HEK293 (cell line): ENCODE measurements at regions not wholly inside any gene's neighbourhood (a gene's known extent, or its start where the extent isn't known, plus 50 kb on each side); places are given as distances from the start of the nearest gene placed in this dataset.

ENCODE experiments used
- GLIS1 ChIP-seq: fragments of 450-650 bp; formaldehyde crosslinking; IDR thresholded peaks from 2 replicates; pipeline ENCODE4 v1.5.1; 2016; ENCODE audit warnings: missing biosample characterization, missing genetic modification characterization
- ZBTB1 ChIP-seq: fragments of 450-650 bp; formaldehyde crosslinking; IDR thresholded peaks from 2 replicates; pipeline ENCODE4 v1.5.1; 2016; ENCODE audit warnings: missing biosample characterization, missing genetic modification characterization
- TF ChIP-seq, protein P1 (sequence below): fragments of 450-650 bp; formaldehyde crosslinking; IDR thresholded peaks from 2 replicates; pipeline ENCODE4 v1.5.1; 2016; ENCODE audit warnings: missing biosample characterization, missing genetic modification characterization

DNA sequence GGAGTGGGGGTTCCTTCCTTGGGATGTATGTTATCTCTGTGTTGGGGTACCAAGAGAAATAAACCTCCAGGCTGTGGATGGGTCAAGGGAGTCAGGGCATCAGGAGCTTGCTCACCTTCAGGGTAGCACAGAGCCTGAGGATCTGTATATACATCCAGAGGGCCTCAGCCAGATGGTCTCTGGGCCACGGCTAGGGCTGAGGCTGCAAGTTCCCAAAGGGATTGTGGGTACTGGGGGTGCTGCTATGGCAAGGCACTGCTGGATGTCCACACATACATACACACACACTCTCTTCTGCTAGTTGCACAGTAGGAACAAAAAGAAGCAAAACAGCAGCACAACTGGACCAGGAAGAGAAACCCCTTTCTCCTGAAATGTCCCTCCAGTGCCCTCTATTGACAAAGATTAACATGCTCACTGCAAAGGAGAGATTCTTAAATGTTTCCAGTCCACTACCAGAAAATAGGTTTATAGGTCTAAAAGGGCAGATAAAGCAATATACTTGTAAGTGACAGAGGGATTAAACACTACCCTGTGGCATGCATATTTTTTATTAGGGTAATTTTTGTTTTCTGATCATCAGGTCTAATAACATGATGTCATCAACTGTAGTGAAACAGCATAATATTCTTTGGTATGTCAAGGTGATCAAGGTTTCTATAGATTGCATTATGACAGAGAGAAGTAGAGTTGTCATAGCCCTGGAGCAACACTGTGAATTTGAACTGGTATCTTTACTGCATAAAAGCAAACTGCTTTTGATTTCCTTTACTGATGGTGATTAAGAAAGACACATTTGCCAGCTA lies 56.3 kb upstream of the KCNN2 start:
- no peak for TF ChIP-seq GLIS1 (tag by site-specific recombination)
- TF ChIP-seq ZBTB1 = no peak
- TF ChIP-seq, protein P1, sequence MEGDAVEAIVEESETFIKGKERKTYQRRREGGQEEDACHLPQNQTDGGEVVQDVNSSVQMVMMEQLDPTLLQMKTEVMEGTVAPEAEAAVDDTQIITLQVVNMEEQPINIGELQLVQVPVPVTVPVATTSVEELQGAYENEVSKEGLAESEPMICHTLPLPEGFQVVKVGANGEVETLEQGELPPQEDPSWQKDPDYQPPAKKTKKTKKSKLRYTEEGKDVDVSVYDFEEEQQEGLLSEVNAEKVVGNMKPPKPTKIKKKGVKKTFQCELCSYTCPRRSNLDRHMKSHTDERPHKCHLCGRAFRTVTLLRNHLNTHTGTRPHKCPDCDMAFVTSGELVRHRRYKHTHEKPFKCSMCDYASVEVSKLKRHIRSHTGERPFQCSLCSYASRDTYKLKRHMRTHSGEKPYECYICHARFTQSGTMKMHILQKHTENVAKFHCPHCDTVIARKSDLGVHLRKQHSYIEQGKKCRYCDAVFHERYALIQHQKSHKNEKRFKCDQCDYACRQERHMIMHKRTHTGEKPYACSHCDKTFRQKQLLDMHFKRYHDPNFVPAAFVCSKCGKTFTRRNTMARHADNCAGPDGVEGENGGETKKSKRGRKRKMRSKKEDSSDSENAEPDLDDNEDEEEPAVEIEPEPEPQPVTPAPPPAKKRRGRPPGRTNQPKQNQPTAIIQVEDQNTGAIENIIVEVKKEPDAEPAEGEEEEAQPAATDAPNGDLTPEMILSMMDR (tag by site-specific recombination) = no peak
